Upper lobe of left lung (tissue), 4 donors: ENCODE measurements at regions not wholly inside any gene's neighbourhood (a gene's known extent, or its start where the extent isn't known, plus 50 kb on each side); places are given as distances from the start of the nearest gene placed in this dataset.

ENCODE experiments used
- CTCF ChIP-seq, 6 experiments: fragments of 450-650 bp in 4 of 6; fragments of 200-600 bp in 2 of 6; sonication (generic) in 2 of 6; IDR thresholded peaks; one replicate each; pipeline ENCODE4 v1.5.1; 2016 to 2019; ENCODE audit warnings: antibody characterized with exemption in 6 of 6
- POLR2A ChIP-seq, 4 donors: fragments of 450-650 bp; IDR thresholded peaks; one replicate each; pipeline ENCODE4 v1.5.1; 2016 to 2017; ENCODE audit warnings: antibody characterized with exemption in 4 of 4, mild to moderate bottlenecking in 2 of 4

GRCh38 chr13:74695021-74695800 lies 561.0 kb upstream of the KLF12 start:
- TF ChIP-seq CTCF (IDR thresholded peaks at IDR 0.05) (no peak), POLR2A (IDR thresholded peaks at IDR 0.05) (no peak)
